Suprapubic skin (tissue), 4 donors: ENCODE measurements at regions not wholly inside any gene's neighbourhood (a gene's known extent, or its start where the extent isn't known, plus 50 kb on each side); places are given as distances from the start of the nearest gene placed in this dataset.

Source experiments
- EP300 ChIP-seq: sonication (generic); formaldehyde crosslinking; IDR thresholded peaks from one replicate; pipeline ENCODE4 v1.6.1; 2017; ENCODE audit warnings: antibody characterized with exemption
- POLR2A ChIP-seq, 2 donors: fragments of 450-650 bp; IDR thresholded peaks; one replicate each; pipeline ENCODE4 v1.6.1; 2017; ENCODE audit warnings: antibody characterized with exemption in 2 of 2, mild to moderate bottlenecking in 2 of 2, moderate library complexity in 2 of 2
- POLR2AphosphoS5 ChIP-seq, 3 donors: sonication (generic); formaldehyde crosslinking; IDR thresholded peaks; one replicate each; pipeline ENCODE4 v1.6.1; 2017; ENCODE audit warnings: antibody characterized with exemption in 3 of 3
- TF ChIP-seq, protein P1 (sequence below), 2 donors: fragments of 200-600 bp in 1 of 2; fragments of 450-650 bp in 1 of 2; sonication (generic) in 1 of 2; IDR thresholded peaks; one replicate each; pipeline ENCODE4 v1.5.1; 2016 to 2019; ENCODE audit warnings: antibody characterized with exemption in 2 of 2, mild to moderate bottlenecking in 1 of 2, moderate library complexity in 1 of 2

DNA sequence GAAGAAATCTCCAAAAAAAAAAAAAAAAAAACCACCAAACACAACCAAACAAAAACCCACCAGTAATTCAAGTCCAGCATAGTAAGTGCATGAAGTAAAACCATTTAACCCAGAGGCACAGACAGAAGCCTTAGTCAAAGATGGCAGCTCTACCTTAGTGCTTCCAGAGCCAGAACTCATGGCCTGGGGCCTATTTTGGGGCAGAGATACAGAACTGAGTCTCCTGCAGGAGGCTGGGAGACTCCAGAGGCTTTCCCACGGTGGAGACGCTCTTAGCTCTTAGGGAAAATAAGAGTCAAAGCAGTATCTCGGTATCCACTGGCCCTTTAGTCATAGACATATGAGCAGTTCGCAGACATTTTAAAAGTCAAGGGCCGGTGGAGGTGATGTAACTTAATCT lies 129.5 kb downstream of the GPX5 start:
- TF ChIP-seq POLR2A (IDR thresholded peaks at IDR 0.05) (no peak), POLR2AphosphoS5 (IDR thresholded peaks at IDR 0.05) (no peak), EP300 (no peak)
- TF ChIP-seq, protein P1, sequence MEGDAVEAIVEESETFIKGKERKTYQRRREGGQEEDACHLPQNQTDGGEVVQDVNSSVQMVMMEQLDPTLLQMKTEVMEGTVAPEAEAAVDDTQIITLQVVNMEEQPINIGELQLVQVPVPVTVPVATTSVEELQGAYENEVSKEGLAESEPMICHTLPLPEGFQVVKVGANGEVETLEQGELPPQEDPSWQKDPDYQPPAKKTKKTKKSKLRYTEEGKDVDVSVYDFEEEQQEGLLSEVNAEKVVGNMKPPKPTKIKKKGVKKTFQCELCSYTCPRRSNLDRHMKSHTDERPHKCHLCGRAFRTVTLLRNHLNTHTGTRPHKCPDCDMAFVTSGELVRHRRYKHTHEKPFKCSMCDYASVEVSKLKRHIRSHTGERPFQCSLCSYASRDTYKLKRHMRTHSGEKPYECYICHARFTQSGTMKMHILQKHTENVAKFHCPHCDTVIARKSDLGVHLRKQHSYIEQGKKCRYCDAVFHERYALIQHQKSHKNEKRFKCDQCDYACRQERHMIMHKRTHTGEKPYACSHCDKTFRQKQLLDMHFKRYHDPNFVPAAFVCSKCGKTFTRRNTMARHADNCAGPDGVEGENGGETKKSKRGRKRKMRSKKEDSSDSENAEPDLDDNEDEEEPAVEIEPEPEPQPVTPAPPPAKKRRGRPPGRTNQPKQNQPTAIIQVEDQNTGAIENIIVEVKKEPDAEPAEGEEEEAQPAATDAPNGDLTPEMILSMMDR (IDR thresholded peaks at IDR 0.05), result no peak
